ENCODE measurements at regions not wholly inside any gene's neighbourhood (a gene's known extent, or its start where the extent isn't known, plus 50 kb on each side); places are given as distances from the start of the nearest gene placed in this dataset.
A peak's percentile ranks its signal among the peaks of the same experiment; 100 is the strongest.

- TF ChIP-seq, protein P1, sequence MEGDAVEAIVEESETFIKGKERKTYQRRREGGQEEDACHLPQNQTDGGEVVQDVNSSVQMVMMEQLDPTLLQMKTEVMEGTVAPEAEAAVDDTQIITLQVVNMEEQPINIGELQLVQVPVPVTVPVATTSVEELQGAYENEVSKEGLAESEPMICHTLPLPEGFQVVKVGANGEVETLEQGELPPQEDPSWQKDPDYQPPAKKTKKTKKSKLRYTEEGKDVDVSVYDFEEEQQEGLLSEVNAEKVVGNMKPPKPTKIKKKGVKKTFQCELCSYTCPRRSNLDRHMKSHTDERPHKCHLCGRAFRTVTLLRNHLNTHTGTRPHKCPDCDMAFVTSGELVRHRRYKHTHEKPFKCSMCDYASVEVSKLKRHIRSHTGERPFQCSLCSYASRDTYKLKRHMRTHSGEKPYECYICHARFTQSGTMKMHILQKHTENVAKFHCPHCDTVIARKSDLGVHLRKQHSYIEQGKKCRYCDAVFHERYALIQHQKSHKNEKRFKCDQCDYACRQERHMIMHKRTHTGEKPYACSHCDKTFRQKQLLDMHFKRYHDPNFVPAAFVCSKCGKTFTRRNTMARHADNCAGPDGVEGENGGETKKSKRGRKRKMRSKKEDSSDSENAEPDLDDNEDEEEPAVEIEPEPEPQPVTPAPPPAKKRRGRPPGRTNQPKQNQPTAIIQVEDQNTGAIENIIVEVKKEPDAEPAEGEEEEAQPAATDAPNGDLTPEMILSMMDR (conservative IDR thresholded peaks at IDR 0.05; ENCODE audit: low read depth, low read length), result no peak
- no peak for DNase-seq (ENCODE audit: low read depth)
- H3K4me3 ChIP-seq (ENCODE audit: low read depth, low read length), result no peak overlapping the region
These were observed 208.2 kb upstream of the STK17B start for GRCh38 chr2:196379600-196379999.

DNA sequence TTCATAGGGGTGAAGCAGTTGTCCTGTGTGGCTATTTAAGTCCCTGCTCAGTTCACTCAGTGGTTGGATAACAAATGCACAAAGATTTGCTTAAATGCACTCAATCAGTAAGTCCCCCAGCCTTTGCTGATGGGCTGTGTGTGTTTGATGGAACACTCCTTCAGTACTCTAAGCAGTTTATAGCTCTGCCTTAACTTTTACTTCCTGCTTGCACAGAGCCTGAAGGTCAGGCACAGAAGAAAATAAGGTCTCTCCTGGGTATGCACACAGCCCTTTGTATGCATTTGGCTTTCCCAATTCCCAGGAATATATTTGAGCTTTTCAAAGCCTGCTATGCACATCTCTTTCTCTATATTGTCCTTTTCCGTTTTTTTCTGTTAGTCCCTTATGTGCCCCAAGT lies 208.7 kb upstream of the STK17B start:
- H3K4me3 ChIP-seq (ENCODE audit: low read depth, low read length), result no peak overlapping the region
- DNase-seq (ENCODE audit: low read depth), result no peak
- TF ChIP-seq, protein P1 (conservative IDR thresholded peaks at IDR 0.05; ENCODE audit: low read depth, low read length), result no peak

DNA sequence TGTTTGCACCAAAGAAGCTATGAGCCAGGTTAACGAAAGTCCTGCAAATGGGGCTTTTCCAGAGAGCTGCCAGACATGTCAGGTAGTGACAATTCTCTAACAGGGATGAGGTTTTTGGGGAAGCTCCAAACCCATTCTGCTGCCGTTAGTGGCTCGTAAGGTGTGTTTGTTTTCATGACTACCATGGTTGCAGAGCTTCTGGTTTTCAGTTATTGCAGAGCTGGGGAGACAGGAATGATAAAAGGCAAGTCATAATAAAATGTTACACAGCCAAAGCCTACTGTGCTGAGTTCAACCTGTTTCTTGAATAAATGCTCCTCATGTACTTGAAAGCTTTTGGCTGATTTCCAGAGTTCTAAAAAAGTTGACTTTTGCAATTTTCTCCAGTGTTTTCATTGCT lies 209.2 kb upstream of the STK17B start:
- TF ChIP-seq, protein P1 (conservative IDR thresholded peaks at IDR 0.05; ENCODE audit: low read depth, low read length), result no peak
- H3K4me3 ChIP-seq (ENCODE audit: low read depth, low read length), result no peak overlapping the region
- no peak for DNase-seq (ENCODE audit: low read depth)

DNA sequence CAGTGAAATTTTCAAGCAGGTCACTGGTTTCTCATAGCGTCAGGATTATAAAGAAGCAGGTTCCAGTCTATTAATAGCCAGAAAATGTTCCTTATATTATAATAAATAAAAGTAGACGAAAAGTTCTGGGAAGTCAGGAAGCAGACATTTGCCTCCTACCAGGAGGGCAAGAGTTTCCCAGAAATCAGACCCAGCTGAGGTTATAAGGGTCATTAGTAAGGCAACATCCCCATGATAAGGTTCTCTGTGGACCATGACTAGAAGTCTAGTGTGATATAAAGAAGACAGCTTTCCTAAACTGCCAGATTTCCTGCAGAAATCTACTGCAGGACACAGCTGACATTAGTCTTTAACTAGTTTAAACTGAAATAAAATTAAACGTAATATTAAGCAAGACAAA lies 210.1 kb upstream of the STK17B start:
- DNase-seq (ENCODE audit: low read depth), result no peak
- no peak overlapping the region for H3K4me3 ChIP-seq (ENCODE audit: low read depth, low read length)
- TF ChIP-seq, protein P1 (conservative IDR thresholded peaks at IDR 0.05; ENCODE audit: low read depth, low read length), result no peak

DNA sequence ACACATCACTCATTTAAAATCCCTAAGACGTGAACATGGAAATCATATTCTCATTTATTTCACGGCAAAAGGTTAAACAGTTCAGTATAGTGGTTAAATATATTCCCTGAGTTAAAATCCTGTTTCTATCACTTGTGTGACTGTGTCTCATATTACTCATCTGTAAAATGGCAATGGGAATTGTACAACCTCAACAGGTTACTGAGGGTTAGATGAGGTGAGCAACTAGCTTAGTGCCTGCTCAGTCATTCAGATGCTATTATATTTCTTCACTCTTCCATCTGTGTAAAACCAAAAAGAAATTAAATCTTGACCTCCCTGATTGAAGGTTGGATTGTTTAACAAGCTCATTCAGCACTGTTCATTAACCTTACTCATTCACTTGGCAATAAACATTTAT lies 212.4 kb upstream of the STK17B start:
- TF ChIP-seq, protein P1 (conservative IDR thresholded peaks at IDR 0.05; ENCODE audit: low read depth, low read length), result no peak
- DNase-seq (ENCODE audit: low read depth), result peak; percentile 16
- H3K4me3 ChIP-seq (ENCODE audit: low read depth, low read length), result no peak overlapping the region

DNA sequence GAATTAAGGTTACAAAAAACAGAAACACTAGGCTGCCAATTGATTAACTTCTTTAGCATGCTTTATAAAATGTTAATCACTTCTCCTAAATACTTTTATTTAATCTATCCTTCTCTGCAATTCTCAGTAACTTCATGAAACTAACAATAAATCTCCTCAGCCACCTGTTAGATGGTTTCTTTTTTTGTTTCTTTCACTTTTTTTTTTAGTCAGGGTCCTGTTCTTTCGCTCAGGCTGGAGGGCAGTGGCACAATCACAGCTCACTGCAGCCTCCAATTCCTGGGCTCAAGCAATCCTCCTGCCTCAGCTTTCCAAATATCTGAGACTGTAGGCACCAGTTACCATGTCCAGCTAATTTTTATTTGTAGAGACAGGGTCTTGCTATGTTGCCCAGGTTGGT lies 213.4 kb upstream of the STK17B start:
- no peak overlapping the region for H3K4me3 ChIP-seq (ENCODE audit: low read depth, low read length)
- no peak for DNase-seq (ENCODE audit: low read depth)
- TF ChIP-seq, protein P1 (conservative IDR thresholded peaks at IDR 0.05; ENCODE audit: low read depth, low read length), result no peak

- H3K4me3 ChIP-seq (ENCODE audit: low read depth, low read length), result no peak overlapping the region
- no peak for DNase-seq (ENCODE audit: low read depth)
- TF ChIP-seq, protein P1 (conservative IDR thresholded peaks at IDR 0.05; ENCODE audit: low read depth, low read length), result no peak
These were observed 218.3 kb upstream of the STK17B start for GRCh38 chr2:196389670-196390069.

Measured in epithelial cell of proximal tubule (primary cell).